Activated CD4-positive, alpha-beta T cell treated with anti-CD3 and anti-CD28 coated beads, Interleukin-2, amount 50 U/mL, for 24 hours (primary cell): ENCODE measurements at regions not wholly inside any gene's neighbourhood (a gene's known extent, or its start where the extent isn't known, plus 50 kb on each side); places are given as distances from the start of the nearest gene placed in this dataset.

Source experiments
- DNase-seq, 2 donors: peaks; one replicate each; pipeline ENCODE4 v3.0.0-alpha.2; 2020; ENCODE audit warnings: low read depth in 1 of 2, low spot score in 1 of 2

DNA sequence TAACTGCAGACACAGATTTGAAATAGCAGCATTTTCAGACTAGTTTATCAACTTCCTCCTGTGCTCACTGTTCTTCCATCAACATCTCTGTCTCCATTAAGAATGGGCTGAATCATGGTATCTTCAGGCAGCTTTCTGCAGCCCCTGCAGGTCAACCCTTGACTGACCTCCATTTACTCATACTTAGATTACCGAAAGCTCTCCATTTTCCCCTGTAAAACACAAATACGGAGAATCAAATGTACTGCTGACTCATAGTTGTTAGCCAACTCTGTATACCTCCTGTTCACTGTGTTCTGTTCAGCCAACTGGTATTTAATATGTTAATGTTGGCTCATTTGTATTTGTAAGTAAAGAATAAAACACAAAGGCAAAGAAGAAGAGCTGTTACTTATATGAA lies 364.0 kb downstream of the CASP12 start:
- DNase-seq = no peak

DNA sequence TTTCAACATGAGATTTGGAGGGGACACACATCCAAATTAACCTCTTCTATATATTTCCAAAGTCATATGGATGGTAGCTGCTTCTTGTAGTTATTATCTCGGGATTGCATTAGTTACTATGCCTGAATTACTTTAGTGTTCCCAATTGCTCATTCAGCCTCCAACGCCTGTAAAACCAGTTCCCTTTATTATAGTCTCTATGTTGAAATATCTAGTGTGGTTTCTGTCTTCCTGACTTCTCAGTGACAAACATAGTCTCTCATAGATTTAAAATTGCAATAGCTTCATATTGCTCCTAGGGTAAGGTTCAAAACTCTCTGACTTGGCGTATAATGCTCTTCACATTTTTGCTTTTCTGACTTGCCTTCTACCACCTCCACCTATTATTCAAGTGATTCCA lies 366.4 kb downstream of the CASP12 start:
- DNase-seq = no peak

DNA sequence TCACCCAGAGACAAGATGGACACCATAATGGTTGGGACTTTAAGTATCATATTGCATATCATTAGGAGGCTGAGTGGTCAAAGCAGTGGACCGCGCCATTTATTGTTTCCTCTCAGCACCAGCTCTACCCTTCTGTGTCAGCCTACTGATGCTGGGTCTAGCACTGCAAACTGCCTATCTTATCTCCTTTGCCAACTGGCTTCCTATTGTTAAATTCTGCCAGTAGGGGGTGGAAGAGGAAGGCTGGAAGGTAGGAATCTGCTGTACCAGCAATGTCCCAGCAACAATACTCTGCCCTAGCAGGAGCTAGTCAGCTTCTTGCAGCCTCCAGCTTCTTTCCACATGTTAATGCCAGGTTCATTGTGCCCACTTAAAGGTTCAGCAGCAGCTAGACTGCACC lies 367.1 kb upstream of the PDGFD start:
- DNase-seq = peak in 1 of 2 donors; percentile 1

DNA sequence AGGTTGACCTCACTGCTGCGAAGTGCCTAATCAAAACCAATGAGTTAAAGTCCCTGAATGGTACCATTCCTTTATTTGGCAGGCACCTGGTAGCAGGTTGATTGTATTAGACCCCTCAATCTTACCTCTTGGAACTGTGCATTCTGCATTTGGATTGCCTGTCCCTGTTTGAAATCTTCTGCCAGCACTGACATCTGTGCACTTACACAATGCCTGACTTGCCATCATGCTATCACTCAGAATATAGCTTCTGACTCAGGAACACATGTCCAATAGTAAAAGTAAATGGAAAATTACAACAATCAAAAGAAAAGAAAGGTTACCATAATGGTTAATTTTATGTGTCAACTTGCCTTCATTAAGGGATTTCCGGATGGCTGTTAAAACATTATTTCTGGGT lies 366.0 kb upstream of the PDGFD start:
- no peak for DNase-seq

DNA sequence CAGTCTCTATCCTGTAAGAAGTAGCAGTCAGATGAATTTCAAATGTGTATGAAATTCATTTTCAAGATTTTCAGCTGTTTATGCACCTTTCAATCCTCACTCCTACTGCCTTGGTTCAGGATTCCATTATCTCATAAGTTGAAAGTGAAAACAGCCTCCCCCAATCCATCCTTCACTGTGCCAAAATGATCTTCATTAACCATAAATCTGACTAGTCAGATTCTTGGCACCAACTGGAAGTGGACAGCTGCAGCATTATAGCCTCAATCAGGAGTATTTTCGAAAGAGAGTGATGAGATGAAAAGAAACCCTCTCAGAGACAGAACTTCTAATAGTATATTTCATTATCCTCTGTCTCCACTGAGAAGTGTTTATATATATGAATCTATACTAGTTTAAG lies 365.3 kb upstream of the PDGFD start:
- no peak for DNase-seq

DNA sequence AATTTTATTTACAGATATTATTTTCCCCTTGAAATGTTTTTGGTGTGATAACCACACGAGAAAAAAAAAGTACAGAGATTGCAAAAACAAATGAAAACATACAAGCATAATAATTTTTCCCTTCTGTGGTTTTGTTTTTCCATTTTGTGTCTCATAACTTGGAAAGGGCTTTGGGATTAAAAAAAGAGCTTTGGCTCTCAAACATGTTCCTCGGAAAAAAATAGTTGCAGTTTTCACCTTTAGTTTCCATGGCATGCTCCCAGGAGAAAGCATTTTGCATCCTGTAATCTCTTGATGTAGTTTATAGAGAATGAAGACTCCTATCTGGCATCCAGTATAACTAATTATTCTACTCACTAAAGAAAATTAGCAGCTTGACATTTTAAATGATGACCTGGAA lies 362.1 kb upstream of the PDGFD start:
- no peak for DNase-seq

DNA sequence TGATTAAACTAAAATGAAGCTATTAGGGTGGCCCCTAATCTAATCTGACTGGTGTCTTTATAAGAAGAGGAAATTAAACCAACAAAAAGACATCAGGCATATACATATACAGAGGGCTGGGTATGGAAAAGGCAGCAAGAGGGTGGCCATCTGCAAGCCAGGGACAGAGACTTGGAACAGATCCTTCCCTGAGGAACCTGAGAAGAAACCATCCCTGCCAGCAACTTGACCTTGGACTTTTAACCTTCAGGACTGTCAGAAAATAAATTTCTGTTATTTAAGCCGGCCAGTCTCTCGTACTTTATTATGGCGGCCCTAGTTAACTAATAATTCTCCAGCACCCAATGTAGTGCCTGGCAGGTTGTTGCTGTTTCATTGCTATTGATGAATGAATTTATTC lies 361.5 kb upstream of the PDGFD start:
- DNase-seq = no peak

DNA sequence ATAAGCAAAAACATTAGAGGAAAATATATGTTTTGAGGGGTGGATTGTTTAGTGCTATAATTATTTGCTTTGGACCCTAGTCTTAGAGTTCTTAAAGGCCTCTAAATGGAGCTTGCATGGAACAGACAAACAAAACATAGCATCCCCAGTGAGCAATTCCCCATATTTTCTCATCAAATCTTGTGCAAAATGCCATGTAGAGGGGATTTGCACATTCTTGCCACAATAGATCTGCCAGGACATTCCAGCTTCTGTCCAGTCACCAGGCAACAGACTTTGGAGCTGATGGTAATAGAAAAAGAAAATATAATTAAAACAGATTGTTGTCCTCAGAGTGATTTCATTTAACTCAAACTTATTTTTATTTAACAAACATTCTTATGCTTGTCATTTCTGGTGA lies 360.3 kb upstream of the PDGFD start:
- no peak for DNase-seq

DNA sequence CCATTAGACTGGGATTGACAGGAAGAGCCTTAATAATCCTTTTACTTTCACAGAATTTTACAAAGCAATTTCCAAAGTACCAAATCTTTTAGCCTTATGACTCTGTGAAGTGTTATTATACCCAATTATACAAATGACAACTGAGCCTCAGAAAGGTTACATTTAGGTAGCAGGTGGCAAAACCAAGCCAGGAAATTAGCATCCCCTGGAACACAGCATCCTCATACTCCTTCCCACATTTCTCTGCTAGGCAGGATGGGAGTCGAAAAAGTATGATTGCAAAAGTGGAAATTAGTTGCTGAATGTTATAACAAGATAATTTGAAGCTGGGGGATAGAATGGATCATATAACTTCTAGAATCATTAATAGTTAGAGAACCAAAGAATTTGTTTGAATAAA lies 359.7 kb upstream of the PDGFD start:
- no peak for DNase-seq

DNA sequence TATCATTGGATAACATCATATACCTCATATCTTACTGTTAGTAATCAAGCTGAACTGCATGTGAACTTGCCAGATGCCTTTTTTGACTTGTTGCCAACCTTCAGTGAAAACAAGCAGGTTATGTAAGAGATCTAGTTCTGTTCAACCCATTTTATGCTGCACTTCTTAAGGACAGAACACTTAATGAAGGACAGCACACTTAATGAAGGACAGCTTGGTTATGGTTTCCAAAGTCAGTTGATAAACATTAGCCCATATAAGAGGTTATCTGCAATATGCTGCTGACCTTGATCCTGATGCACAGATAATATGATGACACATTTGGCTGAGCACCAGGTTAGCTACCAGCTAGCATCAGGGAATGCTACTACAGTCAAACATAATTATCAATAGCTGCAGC lies 358.7 kb upstream of the PDGFD start:
- no peak for DNase-seq

DNA sequence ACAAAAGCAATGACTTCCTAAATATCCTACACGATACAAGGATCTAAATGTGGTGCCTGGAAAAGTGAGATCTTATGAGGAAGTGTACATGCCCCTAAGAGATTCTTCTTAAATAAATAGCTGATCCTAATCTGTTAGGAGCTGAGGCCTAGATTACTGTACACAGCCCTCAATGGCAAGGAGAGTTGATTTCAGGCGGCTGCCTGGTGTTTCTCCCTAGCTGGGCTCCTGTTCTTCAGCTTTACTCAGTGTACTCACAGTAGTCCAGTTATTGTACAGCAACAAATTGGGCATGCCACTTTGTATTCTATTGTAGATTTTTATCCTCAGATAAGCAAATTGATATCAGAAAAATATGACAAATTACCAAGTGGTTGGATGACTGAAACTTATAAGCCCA lies 358.2 kb upstream of the PDGFD start:
- no peak for DNase-seq

DNA sequence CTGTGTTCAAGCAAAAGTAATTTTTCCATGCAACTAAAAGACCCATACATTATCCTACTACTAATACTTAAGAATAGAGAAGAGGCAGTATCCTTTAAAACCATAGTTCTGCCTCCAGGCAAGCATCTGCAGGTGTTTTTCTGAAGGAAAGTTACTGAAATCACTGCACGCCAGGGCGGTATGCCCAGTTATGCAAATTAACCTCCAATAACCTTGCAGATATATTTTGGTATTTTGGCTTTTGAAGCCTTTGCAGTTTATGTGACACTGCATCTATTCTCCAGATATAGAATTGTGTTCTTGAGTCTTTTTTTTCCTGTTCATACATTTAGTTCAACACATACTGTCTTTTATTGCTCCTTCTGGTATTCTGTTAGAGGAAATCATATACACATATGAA lies 346.2 kb upstream of the PDGFD start:
- no peak for DNase-seq

DNA sequence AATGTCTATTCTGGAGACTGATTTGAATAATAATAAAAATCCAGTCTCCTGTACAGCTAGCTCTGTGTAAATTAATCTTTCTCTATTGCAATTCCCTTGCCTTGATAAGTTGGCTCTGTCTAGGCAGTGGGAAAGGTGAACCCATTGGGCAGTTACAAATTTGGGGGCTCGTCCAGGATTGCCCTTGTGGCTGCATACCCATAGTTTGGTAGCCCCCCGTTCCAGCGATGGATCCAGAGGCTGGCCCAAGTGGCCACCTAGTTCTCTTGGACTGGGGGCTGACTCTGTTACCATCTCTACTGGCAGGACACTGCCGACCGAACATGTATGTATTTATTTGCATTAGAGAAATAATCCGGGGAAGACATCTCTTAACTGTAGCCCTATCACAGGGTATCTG lies 326.2 kb upstream of the PDGFD start:
- no peak for DNase-seq

DNA sequence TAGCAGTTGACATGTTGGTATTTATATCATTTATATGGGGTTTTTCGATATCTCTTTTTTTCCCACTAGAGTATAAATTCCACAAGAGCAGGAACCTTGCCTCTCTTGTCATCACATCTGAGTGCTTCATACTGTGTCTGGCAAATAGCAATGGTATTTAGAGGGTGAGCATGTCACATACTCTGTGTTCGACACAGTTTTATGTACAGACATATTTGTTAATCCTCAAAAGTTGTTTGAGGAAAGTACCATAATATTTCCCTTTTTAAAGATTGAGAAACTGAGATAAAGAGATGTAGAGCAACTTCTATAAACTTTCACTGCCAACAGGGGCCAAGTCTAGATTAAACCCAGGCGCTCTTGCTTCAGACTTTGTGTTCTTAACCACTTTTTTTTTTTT lies 324.6 kb upstream of the PDGFD start:
- no peak for DNase-seq

DNA sequence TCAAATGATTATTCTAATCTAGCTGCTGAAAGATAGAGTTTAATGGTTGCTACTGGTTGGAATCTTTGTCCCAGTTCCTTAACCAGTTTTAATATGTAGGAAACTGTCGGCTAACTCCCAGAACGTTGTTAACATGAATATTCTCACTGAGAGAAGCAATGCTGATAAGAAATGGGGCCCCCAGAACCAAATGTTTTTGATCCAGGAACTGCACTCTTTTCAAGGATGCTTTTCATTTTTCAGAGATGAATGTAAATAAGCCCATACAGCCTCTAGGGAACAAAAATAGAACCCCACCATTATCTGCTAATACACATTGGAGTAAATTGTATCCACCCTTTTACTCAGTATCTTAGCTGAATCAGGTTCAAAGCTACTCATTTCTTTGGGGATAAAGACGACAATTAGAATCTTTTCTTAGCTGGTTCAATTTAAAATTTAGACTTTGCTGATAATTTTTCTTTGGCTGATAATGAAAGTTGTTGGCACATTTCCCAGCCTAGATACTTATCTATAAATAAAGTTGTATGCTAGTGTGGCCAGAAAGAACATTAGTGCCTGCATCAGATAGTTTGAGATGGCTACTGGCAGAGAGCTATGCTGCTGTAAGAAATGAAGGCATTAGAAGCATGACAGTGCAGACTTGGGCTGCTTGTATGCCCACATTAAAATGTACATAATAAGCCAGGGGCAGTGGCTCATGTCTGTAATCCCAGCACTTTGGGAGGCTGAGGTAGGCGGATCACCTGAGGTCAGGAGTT lies 323.3 kb upstream of the PDGFD start:
- no peak for DNase-seq

DNA sequence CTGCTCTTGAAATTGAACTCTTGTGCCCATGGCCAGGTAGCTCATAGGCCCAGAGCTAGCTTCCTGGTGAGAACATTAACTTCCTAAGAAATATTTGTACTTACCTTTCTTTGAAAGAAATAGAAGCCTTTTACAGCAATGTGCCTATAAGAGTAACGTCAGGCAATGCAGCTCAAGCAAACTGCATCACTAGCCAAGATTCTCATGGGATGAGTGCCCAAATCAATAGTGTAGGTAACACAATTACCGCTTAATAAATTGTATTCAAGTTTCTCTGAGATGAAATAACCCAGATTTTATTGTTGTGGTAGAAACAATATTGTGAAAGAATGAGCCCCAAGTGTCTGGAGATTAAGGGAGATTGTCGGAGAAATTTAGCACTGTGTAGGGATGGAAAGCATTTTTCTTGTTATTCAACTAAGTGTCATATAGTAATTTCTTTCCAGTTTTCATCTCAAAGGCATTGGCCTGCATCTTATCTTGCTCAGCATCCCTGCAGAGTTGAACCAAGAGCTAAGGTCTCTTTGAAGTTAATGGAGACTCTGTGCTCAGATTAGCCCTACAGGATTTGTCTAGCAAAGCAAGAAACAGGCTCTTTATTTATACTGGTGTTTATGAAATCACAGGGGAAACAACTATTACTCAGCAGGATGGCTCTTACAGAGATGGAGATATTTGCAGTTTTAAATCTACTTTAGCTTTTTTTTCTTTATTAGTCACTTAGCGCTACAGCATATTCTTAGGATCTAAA lies 321.0 kb upstream of the PDGFD start:
- no peak for DNase-seq

DNA sequence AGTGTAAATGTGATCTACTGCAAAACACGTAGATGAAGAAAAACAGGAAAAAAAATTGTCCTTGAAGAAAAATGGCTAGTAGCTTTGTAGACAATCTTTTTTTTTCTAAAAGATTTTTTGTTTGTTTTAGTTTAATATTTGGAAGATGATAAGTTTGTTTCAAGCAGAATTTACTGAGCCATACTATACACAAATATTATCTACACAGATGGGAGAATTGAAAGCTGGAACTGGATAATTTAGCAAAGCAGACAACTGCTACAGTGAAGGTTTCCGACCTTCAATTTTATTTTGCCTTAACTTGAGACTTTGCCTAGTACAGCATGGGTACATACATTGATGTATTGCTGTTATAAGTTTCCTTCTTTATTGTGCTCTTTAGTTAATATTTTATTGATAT lies 313.0 kb upstream of the PDGFD start:
- DNase-seq = no peak

DNA sequence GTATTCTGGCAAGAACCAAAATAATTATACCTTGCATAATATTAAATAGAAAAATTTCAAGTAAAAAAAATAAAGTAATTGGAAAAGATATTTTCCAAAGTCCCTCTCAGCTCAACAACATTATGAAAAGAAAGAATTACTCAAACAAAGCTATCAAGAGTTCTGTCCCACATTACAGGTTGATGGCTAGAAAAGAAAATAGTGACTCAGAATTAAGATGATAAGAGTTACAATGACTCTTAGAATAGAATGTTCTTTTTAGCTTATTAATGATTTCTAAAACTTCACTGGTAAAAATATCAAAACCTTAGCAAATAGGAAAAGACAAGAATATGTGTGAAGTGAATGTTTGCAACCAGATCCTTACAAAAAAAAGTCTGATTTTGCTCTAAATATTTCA lies 312.5 kb upstream of the PDGFD start:
- no peak for DNase-seq

DNA sequence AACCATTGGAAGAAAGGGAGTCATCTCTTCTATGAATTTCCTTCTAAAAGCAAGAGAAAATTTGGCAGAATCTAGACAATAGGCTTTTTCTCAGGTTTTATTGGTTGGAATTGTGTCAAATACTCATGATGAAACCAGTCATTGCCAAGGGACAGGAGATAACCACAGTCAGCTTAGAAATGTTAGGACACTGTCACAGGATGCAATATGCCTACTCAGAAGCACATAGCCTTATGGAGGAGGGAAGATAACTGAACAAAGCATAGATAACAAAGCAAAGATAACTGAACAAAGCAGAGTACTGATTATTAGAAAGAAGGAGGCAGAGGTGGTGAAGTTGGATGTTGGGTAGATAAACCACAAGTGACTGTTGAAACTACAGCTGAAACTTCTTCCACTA lies 303.5 kb upstream of the PDGFD start:
- DNase-seq = no peak

DNA sequence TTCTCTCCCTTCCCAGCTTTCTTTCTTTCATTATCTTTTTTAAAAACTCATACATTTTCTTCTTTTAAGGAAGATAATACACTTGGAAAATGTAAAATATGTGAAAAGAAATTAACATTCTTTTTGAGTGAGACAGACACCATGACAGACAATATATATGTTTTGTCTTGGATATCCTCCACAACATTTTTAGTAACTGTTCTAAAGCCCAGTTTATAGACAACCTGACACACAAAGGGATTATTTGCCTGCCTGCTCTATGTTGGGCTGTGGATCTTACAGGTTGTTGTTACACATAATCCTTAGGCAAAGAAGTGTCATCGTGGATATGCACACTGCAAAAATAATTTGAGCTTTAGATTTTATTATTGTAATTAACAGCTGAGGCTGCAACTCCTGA lies 301.4 kb upstream of the PDGFD start:
- no peak for DNase-seq

DNA sequence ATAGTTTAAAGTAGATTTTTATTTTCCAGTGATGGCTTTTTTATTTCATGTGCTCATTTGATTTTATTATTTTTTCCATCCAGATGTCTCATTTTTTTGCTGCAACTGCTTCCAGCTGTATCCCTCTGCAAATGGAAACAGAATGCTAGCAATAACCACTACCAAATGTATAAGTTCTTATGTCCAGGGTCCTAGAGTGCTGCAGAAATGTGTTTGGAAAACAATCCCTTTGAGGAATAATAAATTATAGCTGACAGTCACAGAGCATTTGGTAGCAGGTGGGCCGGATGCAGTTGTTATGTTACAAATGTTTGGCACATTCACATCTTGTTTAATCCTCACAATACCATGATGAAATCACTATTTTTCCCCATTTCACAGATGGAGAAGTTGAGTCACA lies 300.7 kb upstream of the PDGFD start:
- DNase-seq = no peak

DNA sequence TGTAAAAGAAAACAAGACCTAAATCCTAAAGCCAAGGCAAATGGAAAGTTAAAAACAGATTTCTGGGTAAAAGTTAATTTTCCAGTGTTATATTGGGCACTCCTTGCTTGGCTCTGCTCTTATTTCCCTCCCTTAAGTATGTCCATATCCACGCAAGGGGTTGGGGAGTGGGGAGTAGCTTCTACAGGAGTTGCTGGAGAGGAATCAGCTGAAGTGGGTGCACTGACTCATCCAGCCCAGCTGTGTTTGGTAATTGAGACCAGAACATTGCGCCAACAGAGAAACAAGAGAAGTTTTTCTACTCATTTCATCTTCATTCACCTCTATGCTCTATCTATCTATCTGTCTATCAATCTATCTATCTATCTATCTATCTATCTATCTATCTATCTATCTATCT lies 298.4 kb upstream of the PDGFD start:
- DNase-seq = no peak
